ENCODE measurements at regions not wholly inside any gene's neighbourhood (a gene's known extent, or its start where the extent isn't known, plus 50 kb on each side); places are given as distances from the start of the nearest gene placed in this dataset.

DNA sequence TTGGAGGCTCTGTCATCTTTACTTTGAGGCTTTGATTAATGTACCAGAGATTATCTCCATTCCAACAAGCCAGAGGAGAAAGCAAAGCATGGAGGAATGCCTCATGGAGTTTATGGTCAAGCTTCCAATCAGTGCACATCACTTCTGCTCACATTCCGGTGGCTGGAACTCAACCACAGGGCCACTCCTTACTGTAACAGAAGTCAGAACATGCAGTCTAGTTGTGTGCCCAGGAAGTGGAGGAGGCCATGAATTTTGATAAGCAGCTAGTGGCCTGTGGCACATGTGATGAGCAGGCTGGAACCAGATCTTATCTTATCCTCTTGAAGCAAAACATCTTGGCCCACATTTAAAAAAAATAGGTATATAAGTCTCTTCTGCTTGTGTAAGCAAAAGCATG is 258.9 kb upstream of the ARHGAP20 start:
- TF ChIP-seq, protein P1, sequence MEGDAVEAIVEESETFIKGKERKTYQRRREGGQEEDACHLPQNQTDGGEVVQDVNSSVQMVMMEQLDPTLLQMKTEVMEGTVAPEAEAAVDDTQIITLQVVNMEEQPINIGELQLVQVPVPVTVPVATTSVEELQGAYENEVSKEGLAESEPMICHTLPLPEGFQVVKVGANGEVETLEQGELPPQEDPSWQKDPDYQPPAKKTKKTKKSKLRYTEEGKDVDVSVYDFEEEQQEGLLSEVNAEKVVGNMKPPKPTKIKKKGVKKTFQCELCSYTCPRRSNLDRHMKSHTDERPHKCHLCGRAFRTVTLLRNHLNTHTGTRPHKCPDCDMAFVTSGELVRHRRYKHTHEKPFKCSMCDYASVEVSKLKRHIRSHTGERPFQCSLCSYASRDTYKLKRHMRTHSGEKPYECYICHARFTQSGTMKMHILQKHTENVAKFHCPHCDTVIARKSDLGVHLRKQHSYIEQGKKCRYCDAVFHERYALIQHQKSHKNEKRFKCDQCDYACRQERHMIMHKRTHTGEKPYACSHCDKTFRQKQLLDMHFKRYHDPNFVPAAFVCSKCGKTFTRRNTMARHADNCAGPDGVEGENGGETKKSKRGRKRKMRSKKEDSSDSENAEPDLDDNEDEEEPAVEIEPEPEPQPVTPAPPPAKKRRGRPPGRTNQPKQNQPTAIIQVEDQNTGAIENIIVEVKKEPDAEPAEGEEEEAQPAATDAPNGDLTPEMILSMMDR (IDR thresholded peaks at IDR 0.05): no peak
- TF ChIP-seq POLR2A (IDR thresholded peaks at IDR 0.05): no peak
